Activated T-cell treated with anti-CD3 and anti-CD28 coated beads for 48 hours (primary cell): ENCODE measurements at regions not wholly inside any gene's neighbourhood (a gene's known extent, or its start where the extent isn't known, plus 50 kb on each side); places are given as distances from the start of the nearest gene placed in this dataset.
A peak's percentile ranks its signal among the peaks of the same experiment; 100 is the strongest.
"Not testable (repeated sequence)": the region's sequence is repeated elsewhere in the genome, so short reads cannot be mapped to it uniquely, and the experiment has no call there.

Experiments used
- DNase-seq: peaks from one replicate; pipeline ENCODE4 v3.0.0-alpha.2; 2020; ENCODE audit warnings: low read depth

- no peak for DNase-seq
These were observed 97.7 kb upstream of the DOCK9 start for GRCh38 chr13:99075268-99076191.

- no peak for DNase-seq
These were observed 100.3 kb upstream of the DOCK9 start for GRCh38 chr13:99078017-99078771.

- DNase-seq: no peak
These were observed 102.3 kb upstream of the DOCK9 start for GRCh38 chr13:99080131-99080530.

- DNase-seq: no peak
These were observed 106.1 kb upstream of the DOCK9 start for GRCh38 chr13:99083981-99084380.

- DNase-seq: no peak
These were observed 107.4 kb upstream of the DOCK9 start for GRCh38 chr13:99085139-99085807.

- no peak for DNase-seq
These were observed 108.0 kb upstream of the DOCK9 start for GRCh38 chr13:99085808-99086266.

GRCh38 chr13:99086267-99087097 lies 108.6 kb upstream of the DOCK9 start:
- peak; percentile 65 for DNase-seq

GRCh38 chr13:99087098-99087953 lies 109.5 kb upstream of the DOCK9 start:
- DNase-seq: peak; percentile 93

- no peak for DNase-seq
These were observed 110.2 kb upstream of the DOCK9 start for GRCh38 chr13:99087954-99088491.

- no peak for DNase-seq
These were observed 106.7 kb upstream of the UBAC2 start for GRCh38 chr13:99093997-99094396.

GRCh38 chr13:99101831-99102230 lies 98.8 kb upstream of the UBAC2 start:
- DNase-seq: not testable (repeated sequence)

- no peak for DNase-seq
These were observed 97.1 kb upstream of the UBAC2 start for GRCh38 chr13:99103536-99103935.

- no peak for DNase-seq
These were observed 96.3 kb upstream of the UBAC2 start for GRCh38 chr13:99104396-99104795.

GRCh38 chr13:99105160-99105559 lies 95.5 kb upstream of the UBAC2 start:
- no peak for DNase-seq

GRCh38 chr13:99113351-99113750 lies 87.3 kb upstream of the UBAC2 start:
- DNase-seq: no peak

GRCh38 chr13:99118179-99118578 lies 82.5 kb upstream of the UBAC2 start:
- DNase-seq: no peak

- DNase-seq: peak; percentile 15
These were observed 81.0 kb upstream of the UBAC2 start for GRCh38 chr13:99119656-99120055.

- DNase-seq: no peak
These were observed 79.9 kb upstream of the UBAC2 start for GRCh38 chr13:99120751-99121150.

- no peak for DNase-seq
These were observed 78.5 kb upstream of the UBAC2 start for GRCh38 chr13:99122171-99122570.
